PC-9 (cell line): ENCODE measurements at regions not wholly inside any gene's neighbourhood (a gene's known extent, or its start where the extent isn't known, plus 50 kb on each side); places are given as distances from the start of the nearest gene placed in this dataset.
"Not testable (repeated sequence)": the region's sequence is repeated elsewhere in the genome, so short reads cannot be mapped to it uniquely, and the experiment has no call there.

Source experiments
- BruUV-seq: library from RNA; stranded (reverse); fragments of 400-500 nt; replicated peaks from 2 replicates; lab custom pipeline; 2021; lab: Mats Ljungman, UMichigan
- CTCF ChIA-PET: fragments of 300-600 bp; sonication (Branson Sonifier 250); formaldehyde crosslinking; loops from one replicate; lab custom pipeline; 2022; ENCODE audit warnings: antibody characterized with exemption; lab: Charles Lee
- POLR2A ChIA-PET: fragments of 300-600 bp; sonication (Branson Sonifier 250); formaldehyde crosslinking; loops from one replicate; lab custom pipeline; 2022; ENCODE audit warnings: antibody characterized with exemption; ENCODE audit not compliant: unreplicated experiment; lab: Charles Lee
- DNase-seq, 2 experiments: peaks; one replicate each; pipeline versions ENCODE4 v3.0.0 to v3.0.0-alpha.2; 2015 to 2022; ENCODE audit warnings: mixed read lengths in 1 of 2
- H2AFZ ChIP-seq: fragments of 200-600 bp; sonication (generic); 2 replicates; pipeline ENCODE4 v1.8.1; 2017; ENCODE audit warnings: antibody characterized with exemption
- H3F3A ChIP-seq: fragments of 200-600 bp; sonication (generic); 2 replicates; pipeline ENCODE4 v1.8.1; 2017; ENCODE audit warnings: antibody characterized with exemption, mild to moderate bottlenecking, low read depth; ENCODE audit not compliant: insufficient read depth
- H3K27ac ChIP-seq: fragments of 200-600 bp; sonication (generic); 2 replicates; pipeline ENCODE4 v1.6.1; 2016; ENCODE audit warnings: mixed run types
- H3K27me3 ChIP-seq: fragments of 200-600 bp; sonication (generic); 2 replicates; pipeline ENCODE4 v1.6.1; 2016; ENCODE audit warnings: low read depth, mixed run types; ENCODE audit not compliant: insufficient read depth
- H3K36me3 ChIP-seq: fragments of 200-600 bp; sonication (generic); 2 replicates; pipeline ENCODE4 v1.6.1; 2016; ENCODE audit warnings: low read depth, mixed run types
- H3K4me1 ChIP-seq: fragments of 200-600 bp; sonication (generic); replicated peaks from 2 replicates; pipeline ENCODE4 v1.6.1; 2016; ENCODE audit warnings: mixed run types; ENCODE audit not compliant: insufficient read depth
- H3K4me2 ChIP-seq: fragments of 200-600 bp; sonication (generic); 2 replicates; pipeline ENCODE4 v1.6.1; 2017; ENCODE audit warnings: mixed run types
- H3K4me3 ChIP-seq: fragments of 200-600 bp; sonication (generic); 2 replicates; pipeline ENCODE4 v1.6.1; 2016; ENCODE audit warnings: mixed run types
- H3K79me2 ChIP-seq: fragments of 200-600 bp; sonication (generic); 2 replicates; pipeline ENCODE4 v1.6.1; 2017; ENCODE audit warnings: low read depth, mixed run types
- H3K9me2 ChIP-seq: fragments of 200-600 bp; sonication (generic); 2 replicates; pipeline ENCODE4 v1.8.1; 2017; ENCODE audit warnings: mild to moderate bottlenecking; ENCODE audit not compliant: insufficient read depth
- H3K9me3 ChIP-seq: fragments of 200-600 bp; sonication (generic); 2 replicates; pipeline ENCODE4 v1.8.1; 2016; ENCODE audit warnings: low read depth; ENCODE audit not compliant: insufficient read depth
- H4K20me1 ChIP-seq: fragments of 200-600 bp; sonication (generic); 2 replicates; pipeline ENCODE4 v1.8.1; 2017; ENCODE audit not compliant: insufficient read depth
- EZH2 ChIP-seq: fragments of 200-600 bp; sonication (generic); IDR thresholded peaks from 2 replicates; pipeline ENCODE4 v1.8.0; 2017; ENCODE audit warnings: antibody characterized with exemption, low read depth
- intact Hi-C: fragments of 100-400 bp; cut with micrococcal nuclease; formaldehyde crosslinking; loops from one replicate; pipeline ENCODE4 v1.10.0; 2022; ENCODE audit not compliant: unreplicated experiment
- TF ChIP-seq, protein P1 (sequence below): fragments of 200-600 bp; sonication (generic); conservative IDR thresholded peaks from 2 replicates; pipeline ENCODE4 v1.6.1; 2017; ENCODE audit warnings: mixed run types, antibody characterized with exemption, mild to moderate bottlenecking, moderate library complexity

- Histone ChIP-seq H3K27me3 (no peaks in the 10 kb centered on the region), H3K27ac (peak overlapping the region; percentile 72), H3K4me3 (peak overlapping the region; percentile 84), H3K79me2 (peaks cover 41% of the 10 kb centered on the region), H3K4me2 (peak overlapping the region; percentile 97), H3K4me1 (peaks cover 37% of the 10 kb centered on the region), H3K9me2 (no peaks in the 10 kb centered on the region), H3F3A (peaks cover 24% of the 10 kb centered on the region), H3K36me3 (no peaks in the 10 kb centered on the region), H2AFZ (peak overlapping the region; percentile 90), H3K9me3 (no peaks in the 10 kb centered on the region), H4K20me1 (peaks cover 13% of the 10 kb centered on the region; the same call in 1 of the 2 replicates)
- intact Hi-C loops = loop anchor here (1.0 to 10.0 kb wide), 5 partner anchors 41 to 177 kb away; no protein-coding TSS in a partner anchor
- peak in 1 of 2 experiments; percentile 77 for DNase-seq
- POLR2A ChIA-PET = interaction anchor here (0.6 kb wide), 2 partner anchors 63 to 316 kb away, joined by 3 to 8 read pairs; no protein-coding TSS in a partner anchor
- TSS peak; percentile 84 for BruUV-seq
- TF ChIP-seq, protein P1, sequence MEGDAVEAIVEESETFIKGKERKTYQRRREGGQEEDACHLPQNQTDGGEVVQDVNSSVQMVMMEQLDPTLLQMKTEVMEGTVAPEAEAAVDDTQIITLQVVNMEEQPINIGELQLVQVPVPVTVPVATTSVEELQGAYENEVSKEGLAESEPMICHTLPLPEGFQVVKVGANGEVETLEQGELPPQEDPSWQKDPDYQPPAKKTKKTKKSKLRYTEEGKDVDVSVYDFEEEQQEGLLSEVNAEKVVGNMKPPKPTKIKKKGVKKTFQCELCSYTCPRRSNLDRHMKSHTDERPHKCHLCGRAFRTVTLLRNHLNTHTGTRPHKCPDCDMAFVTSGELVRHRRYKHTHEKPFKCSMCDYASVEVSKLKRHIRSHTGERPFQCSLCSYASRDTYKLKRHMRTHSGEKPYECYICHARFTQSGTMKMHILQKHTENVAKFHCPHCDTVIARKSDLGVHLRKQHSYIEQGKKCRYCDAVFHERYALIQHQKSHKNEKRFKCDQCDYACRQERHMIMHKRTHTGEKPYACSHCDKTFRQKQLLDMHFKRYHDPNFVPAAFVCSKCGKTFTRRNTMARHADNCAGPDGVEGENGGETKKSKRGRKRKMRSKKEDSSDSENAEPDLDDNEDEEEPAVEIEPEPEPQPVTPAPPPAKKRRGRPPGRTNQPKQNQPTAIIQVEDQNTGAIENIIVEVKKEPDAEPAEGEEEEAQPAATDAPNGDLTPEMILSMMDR = no peak
- no peak for TF ChIP-seq EZH2
- CTCF ChIA-PET = interaction anchor here (0.5 to 1.1 kb wide), 2 partner anchors 199 to 530 kb away, joined by 3 to 5 read pairs; no protein-coding TSS in a partner anchor
Measured at GRCh38 chr13:99087954-99088491, 110.2 kb upstream of the DOCK9 start.

- H3K36me3 ChIP-seq = no peaks in the 10 kb centered on the region
- H3K27ac ChIP-seq = no peak overlapping the region
- H3K9me3 ChIP-seq = no peaks in the 10 kb centered on the region
- POLR2A ChIA-PET = no interaction called here
- TF ChIP-seq, protein P1 = no peak
- TF ChIP-seq EZH2 = no peak
- CTCF ChIA-PET = no interaction called here
- no TSS peak for BruUV-seq
- peaks cover 3% of the 10 kb centered on the region for H3K4me1 ChIP-seq
- H3F3A ChIP-seq = peaks cover 11% of the 10 kb centered on the region
- H3K4me2 ChIP-seq = no peak overlapping the region
- H3K4me3 ChIP-seq = no peak overlapping the region
- H3K27me3 ChIP-seq = no peaks in the 10 kb centered on the region
- no peak overlapping the region for H2AFZ ChIP-seq
- 0 out of 2 replicates have a peak, but pooled peaks cover 4% of the 10 kb centered on the region for H3K79me2 ChIP-seq
- no peaks in the 10 kb centered on the region for H3K9me2 ChIP-seq
- intact Hi-C loops = no loop called here
- DNase-seq = no peak
- no peaks in the 10 kb centered on the region for H4K20me1 ChIP-seq
Measured at GRCh38 chr13:99093997-99094396, 106.7 kb upstream of the UBAC2 start.

DNA sequence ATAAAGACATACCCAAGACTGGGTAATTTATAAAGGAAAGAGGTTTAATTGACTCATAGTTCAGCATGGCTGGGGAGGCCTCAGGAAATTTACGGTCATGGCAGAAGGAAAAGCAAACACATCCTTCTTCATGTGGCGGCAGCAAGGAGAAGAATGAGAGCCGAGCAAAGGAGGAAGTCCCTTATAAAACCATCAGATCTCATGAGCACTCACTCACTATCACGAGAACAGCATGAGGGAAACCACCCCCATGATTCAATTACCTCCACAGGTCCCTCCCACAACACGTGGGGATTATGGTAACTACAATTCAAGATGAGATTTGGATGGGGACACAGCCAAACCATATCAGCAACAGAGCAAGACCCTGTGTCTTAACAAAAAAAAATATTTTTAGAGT, 98.8 kb upstream of the UBAC2 start:
- H3K27ac ChIP-seq, H3F3A ChIP-seq, POLR2A ChIA-PET, H4K20me1 ChIP-seq, BruUV-seq, H3K4me3 ChIP-seq, H2AFZ ChIP-seq, H3K36me3 ChIP-seq, H3K9me3 ChIP-seq, H3K4me2 ChIP-seq, DNase-seq, intact Hi-C loops, H3K27me3 ChIP-seq, H3K79me2 ChIP-seq, H3K4me1 ChIP-seq, H3K9me2 ChIP-seq, CTCF ChIA-PET: not testable (repeated sequence)
